ENCODE measurements at regions not wholly inside any gene's neighbourhood (a gene's known extent, or its start where the extent isn't known, plus 50 kb on each side); places are given as distances from the start of the nearest gene placed in this dataset.
A peak's percentile ranks its signal among the peaks of the same experiment; 100 is the strongest.

- no peak for DNase-seq (ENCODE audit: low spot score)
Measured at GRCh38 chr12:127300075-127300474, 966.9 kb upstream of the TMEM132C start.

DNA sequence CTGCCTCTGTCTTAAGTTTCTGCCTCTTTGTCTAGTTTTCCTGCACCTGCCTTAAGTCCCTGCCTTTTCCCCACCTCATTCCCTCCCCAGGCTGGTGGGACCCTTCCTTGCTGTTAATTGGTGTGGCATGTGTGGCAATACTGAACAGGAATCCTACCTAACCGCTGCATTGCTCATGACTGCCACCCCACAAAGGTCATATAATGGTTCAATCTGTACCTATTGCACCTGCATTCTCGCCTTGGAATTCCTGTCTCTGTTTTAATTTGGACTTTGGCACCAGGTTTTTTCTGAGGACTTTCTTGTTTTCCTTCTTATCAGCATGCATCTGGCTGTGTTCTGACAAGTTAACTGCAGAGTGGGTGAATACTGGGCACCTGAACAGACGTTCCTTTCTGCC, 966.2 kb upstream of the TMEM132C start:
- no peak for DNase-seq (ENCODE audit: low spot score)

DNA sequence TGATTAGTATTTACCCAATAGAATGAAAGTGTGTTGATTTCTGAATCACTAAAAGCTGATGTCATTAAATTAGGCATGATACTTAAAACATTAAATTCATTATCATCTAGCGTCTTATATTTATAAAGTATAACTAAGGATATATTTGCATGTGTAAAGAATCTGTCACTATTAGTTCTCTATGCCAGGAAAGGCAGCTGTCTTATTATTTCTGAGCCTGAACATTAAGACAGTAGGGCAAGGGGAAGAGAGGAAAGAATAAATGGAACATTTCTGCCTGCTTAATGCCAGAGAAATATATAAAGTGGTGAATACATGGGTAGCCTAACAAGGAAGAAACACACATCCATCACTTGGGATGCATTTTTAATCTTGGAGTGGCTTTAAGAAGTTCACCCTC, 965.1 kb upstream of the TMEM132C start:
- no peak for DNase-seq (ENCODE audit: low spot score)

DNA sequence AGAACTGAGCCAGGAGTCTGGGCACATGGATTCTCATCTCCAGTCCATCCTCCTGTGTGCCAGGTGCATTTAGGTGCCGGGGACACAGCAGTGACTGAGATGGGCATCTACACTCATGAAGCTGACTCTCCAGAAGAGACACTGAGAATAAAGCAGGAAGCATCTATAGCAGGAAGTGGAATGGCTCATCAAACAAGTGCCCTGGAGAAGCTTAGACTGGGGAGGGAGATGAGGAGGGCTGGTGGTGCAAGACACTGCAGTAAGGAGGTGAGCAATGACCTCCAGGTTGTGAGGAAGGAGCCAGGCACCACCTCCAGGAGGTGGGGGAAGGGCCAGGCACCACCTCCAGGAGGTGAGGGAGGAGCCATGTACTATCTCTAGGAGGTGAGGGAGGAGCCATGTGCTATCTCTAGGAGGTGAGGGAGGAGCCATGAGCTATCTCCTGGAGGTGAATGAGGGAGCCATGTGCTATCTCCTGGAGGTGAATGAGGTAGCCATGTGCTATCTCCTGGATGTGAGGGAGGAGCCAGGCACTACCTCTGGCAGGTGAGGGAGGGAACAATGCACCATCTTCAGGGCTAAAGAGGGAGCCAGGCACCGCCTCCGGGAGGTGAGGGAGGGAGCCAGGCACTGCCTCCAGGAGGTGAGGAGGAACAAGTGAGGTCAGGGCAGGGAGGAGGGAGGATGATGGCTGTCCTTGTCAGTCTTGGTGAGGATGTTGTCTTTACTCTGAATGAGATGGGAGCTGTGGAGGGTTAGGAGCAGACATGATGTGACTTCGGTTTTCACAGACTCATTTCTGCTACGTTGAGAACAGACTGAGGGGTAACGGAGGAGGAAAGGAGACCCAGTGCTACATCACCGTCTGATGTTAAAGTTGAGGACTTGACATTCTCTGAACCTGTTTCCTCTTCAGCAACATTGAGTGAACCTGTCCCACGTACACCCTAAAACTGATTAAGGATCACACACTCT, 961.9 kb upstream of the TMEM132C start:
- no peak for DNase-seq (ENCODE audit: low spot score)

DNA sequence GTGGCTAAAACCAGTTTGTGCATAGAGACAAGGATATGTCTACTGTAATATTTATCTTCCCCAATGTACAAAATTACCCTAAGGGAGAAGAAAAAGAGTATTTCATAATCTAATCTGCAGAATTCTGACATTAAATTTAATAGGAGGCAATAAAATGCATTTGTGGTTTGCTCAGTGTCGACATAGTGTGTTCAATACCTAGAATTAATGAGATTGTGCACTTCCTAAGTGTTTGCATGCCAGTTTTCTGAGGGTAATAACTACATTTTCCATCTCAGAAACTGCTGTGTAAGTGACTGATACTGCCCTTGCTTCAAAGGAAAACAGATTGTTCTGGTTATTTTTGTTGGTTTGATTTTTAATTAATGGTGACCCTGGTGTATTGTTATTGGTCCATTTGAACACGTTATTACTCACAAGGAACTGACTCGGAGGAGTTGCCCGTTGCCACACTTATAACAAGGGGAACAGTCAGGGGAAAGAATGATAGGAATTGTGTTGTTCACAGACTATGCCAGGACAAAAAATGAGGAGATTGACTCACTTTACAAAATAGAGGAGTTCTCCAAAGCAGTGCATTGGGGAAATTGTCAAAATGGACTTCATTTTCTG, 960.3 kb upstream of the TMEM132C start:
- no peak for DNase-seq (ENCODE audit: low spot score)

DNA sequence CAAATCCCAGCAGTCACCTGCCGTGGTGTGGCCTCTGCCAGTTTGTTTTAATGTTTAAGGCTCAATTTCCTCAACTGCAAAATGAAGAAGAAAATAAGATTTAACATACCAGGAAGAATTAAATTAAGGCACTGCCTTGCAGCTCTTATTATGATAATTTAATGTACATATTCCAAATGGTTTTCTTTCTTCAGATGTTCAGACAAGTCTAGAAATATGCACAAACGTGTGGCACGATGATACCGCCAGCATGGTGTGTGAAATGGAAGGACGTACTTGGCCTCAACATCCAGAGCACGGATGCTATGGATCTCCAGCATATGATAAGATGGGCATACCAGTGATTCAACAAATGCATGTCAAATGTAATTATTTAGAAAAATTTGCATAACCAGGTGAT, 959.4 kb upstream of the TMEM132C start:
- no peak for DNase-seq (ENCODE audit: low spot score)

DNA sequence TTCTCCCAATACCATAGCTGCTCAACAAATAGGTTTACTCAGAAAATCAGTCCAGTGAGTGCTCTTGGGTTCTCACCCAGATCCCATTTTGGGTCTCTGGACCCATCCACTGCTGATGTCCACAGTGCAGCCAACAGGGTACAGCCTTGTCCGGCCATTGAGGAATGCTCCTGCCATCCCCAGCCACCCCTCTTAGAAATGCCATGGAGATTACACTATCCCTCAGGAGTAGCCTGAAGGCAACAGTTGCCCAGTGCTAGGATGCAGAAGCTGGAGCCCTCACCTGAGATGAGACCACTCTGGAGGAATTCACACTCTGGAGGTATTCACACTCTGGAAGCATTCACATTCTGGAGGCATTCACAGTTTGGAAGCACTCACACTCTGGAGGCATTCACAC, 958.8 kb upstream of the TMEM132C start:
- DNase-seq (ENCODE audit: low spot score), result no peak

DNA sequence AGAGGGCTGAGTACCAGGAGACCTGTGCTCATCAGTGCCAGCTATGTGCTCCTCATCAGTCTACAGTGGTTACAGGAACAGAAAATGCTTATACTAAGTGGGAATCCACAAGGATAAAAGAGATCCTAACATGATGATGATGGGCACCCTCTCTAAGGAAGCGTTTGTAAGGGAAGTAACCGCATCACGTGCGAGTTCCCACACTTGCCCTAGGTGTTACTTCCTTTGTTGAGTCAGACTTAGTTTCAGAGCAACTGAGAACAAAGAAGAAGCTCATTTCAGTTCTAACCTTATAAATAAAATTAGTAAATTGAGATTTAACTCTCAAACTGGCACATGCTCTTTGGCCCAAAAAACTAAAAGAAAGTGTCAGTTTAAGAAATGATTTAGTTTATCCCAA, 956.4 kb upstream of the TMEM132C start:
- DNase-seq (ENCODE audit: low spot score), result no peak

GRCh38 chr12:127311720-127312364, 955.1 kb upstream of the TMEM132C start:
- no peak for DNase-seq (ENCODE audit: low spot score)

DNA sequence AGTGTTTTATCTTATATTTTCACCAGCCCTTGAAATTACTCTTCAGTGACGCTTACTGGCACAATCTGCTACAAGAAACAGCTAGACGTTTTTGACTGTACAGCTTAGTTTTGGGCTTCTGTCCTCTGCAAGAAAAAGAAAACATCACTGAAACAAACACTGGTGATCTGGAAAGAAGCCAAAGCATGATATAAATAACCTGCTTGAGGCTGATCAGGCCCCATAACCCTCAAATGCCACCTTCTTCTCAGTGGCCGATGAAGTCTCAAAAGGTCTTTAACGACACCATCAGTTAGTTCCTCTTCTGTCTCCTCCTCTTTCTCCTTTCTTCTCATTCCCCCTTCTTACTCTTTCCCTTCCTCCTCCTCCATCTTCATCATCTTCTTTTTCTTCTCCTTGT, 942.3 kb upstream of the TMEM132C start:
- no peak for DNase-seq (ENCODE audit: low spot score)

DNA sequence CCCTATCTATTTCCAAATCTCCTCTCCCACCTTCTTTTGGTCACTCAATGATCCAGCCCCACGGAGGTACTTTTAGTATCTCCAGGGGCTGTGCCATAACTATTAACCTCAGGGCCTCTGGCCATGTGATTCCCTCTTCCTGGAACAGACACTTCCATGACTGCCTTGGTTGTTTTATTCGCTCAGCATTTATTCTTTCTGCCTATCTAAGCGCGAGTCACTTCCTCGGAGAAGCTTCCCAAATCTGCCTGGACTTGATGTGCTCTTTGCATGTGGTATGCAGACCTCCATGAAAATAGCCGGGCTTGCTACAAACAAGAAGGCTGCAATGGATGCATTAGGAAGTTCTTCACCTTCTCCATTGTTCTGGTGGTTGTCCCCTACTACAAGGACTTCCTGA, 939.0 kb upstream of the TMEM132C start:
- DNase-seq (ENCODE audit: low spot score), result no peak

DNA sequence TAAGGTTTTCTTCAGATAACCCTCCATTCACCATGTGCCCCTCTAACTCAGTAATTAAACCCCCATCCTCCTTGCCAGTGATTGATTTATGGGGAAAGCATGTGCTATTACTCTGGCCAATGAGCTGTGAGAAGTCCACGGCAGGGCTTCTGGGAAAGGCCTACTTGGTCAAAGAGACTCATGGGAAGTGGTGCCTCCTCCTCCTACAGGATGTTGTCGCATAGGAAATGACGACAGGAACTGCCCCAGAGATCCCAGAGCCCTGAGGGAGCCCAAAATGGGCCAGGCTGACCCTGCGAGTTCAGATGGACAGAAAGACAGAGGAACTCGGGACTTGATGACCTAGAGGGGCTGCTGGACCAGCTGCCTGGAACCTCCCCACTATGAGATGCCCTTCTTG, 938.1 kb upstream of the TMEM132C start:
- DNase-seq (ENCODE audit: low spot score), result no peak

DNA sequence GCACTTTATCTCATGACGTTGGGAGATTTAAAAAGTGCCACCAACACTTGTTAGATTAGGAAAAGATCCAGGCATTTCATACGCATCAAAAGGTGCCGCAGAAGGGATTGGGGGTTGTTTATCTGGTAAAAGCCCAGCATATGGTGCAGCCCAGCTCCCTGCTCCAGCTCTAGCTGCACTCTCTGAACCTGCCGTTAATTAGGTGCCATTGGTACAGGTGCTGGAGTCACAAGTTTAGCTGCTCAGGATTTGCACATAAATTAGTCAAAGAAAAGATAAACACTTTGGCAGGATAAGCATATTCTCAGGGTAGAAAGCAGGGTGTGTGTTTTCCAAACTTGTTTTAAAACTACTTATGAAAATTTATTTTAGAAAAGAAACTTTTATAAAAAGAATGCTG, 932.6 kb upstream of the TMEM132C start:
- no peak for DNase-seq (ENCODE audit: low spot score)

DNA sequence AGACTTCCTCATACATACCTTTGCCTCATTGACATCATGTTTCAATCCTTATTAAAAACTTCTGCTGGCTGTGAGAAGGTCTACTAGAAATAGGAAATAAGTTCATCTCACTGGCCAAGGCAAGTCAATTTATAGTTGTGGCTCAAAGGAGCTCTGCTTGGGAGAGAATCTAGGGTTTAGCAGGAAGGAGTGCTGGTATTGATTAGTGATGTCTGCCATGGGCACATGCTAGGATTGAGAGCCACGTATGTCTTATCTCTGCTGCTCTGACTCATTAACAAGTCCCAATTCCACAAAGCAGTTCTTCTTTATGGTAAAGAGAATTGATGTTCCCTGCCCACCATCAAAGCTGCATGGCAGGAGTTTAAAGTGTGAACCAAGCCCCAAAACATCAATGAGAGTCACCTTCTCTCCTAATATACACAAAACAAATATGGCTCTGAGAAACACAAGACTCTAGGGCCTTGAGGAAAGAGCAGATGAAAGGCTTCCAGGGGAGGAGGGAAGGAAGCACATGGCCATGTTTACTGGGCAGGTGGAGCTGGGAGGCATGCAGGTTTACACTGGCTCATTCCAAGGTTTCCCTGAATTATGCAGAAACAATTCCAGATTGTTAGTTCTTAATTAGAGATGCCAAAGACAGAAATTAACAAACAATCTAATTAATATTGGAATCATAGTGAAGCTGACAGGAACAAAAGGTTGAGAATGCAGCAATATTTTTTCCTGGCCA, 931.9 kb upstream of the TMEM132C start:
- no peak for DNase-seq (ENCODE audit: low spot score)

DNA sequence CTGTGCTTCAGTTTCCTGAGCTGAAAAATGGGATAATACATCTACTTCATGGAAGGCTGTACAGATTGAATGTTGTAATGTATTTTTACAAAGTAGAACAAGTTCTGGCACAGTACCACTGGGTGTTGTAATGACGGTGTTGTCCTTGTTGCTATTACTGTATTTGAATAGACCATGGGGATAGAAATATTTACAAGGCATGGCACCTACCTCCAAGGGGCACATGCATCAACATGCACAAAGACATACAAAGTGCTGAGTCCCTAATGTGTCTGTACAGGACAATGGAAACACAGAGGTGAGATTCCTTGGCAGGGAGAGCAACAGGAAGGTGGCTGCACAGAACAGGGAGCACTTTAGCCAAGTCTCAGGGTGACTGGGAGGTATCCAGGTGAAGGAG, 930.6 kb upstream of the TMEM132C start:
- no peak for DNase-seq (ENCODE audit: low spot score)

DNA sequence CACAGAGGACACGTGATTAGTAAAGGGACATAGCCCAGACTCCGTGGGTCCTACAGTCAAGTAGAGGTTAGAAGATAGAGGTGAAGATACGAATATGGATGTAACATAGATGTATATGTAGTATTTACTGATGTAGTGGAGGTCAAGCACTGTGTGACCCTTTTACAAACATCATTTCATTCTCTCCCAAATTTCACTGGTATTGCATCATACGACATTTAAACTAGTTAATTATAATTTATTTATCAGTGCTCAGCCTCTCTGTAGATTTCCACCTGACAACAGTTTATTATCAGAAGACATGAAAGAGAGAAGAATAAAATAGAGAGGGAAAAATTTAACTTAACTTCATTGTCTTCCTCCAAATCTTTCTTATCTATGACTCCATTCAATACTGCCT, 927.9 kb upstream of the TMEM132C start:
- DNase-seq (ENCODE audit: low spot score), result no peak

DNA sequence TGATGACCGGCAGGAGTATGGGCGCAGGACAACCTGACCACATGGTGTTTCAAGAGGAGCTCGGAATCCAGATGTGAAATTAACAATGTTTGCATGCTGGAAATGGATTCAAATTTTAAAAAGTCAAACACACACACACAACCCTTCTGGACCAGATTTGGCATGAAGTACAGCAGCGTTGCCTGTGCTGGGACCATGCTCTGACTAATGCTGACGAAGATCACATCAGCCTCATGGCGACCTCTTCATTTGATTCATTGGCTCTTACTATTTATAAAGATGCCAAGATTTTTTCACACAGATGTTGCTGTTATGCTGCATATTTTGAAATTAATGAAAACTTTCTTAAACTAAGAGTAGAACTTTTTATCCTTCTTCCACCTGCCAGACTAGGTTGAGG, 926.6 kb upstream of the TMEM132C start:
- no peak for DNase-seq (ENCODE audit: low spot score)

DNA sequence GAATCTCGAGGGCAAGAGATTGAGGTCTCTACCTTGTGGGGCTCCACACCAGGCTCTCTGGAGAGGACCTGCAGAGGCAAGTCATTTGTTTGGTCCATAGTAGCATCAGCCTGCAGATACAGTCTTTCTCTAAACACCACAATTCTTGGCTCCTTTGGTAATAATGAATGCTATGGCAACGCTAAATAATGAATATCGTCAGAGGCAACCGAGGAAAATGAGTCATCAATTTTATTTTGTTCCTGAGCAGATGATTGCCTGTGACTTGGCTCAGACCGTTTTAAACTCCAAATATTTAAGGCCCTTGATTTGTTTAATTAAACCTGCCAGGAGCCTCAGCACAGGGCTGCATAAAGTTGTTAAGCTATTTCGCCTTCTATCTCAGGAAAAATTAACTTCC, 924.1 kb upstream of the TMEM132C start:
- DNase-seq (ENCODE audit: low spot score), result no peak

- no peak for DNase-seq (ENCODE audit: low spot score)
Measured at GRCh38 chr12:127343940-127344339, 923.0 kb upstream of the TMEM132C start.

DNA sequence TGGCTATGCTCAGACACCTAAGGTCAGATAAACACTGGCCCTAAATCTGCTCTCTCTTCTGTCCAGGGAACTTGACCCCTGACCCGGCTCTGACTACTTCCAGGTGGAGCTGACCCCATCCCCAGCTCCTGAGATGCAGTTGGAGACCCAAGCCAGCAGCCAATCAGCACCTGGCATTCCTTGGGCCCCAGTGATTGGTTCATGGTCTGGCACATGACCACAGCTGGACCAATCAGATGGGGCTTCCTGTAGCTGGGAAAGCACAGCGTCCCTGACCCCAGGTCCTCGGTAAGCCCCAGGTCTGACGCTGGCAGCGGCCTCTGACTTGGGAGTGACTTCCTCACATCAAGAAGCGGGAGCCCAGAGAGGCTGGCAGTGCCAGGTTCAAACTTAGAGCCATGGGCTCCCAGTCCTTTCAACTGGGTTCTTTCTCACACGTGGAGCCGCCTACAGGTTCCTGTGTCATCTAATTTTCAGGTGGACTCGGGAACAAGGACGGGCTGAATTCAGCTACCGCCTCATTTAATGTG, 915.4 kb upstream of the TMEM132C start:
- no peak for DNase-seq (ENCODE audit: low spot score)

DNA sequence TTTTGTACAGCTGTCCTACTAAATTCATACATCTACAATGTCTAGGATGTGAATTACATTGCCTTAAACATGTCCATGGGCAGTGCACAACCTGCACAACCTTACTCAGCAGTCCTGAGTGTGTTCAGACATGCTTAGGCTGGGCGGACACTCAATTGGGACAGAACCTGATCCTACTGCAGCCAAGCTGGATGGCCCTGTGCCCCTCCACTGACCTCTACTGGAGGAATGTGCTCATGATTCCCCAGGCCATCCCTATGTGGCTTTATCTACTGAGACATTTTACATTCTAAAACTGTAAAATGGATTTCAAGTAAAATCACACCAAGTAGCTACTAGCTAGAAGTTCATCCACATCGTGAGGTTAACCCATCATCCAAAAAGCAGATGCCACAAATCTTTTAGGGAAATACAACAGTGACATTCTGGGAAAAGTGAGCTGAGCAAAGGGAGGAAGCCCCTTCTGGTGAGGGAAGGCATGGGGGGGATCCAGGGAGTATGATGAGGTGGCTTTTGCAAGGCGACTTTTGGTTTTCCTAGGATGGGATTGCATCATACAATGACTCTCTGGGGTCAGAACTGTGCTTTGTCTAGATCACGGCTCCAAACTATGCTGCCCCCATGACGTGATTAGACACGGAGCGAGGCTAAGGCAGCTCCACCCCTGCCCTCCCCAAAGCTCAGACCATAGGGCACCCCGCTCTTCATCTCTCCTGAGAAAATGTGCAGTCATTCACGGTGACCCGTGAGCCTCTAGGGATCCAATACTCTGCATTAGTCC, 911.7 kb upstream of the TMEM132C start:
- DNase-seq (ENCODE audit: low spot score), result peak; percentile 17
